Gastrocnemius medialis (tissue), 4 donors: ENCODE measurements at regions not wholly inside any gene's neighbourhood (a gene's known extent, or its start where the extent isn't known, plus 50 kb on each side); places are given as distances from the start of the nearest gene placed in this dataset.

ENCODE experiments used
- CTCF ChIP-seq, 5 experiments: fragments of 450-650 bp in 3 of 5; fragments of 200-600 bp in 2 of 5; sonication (generic) in 2 of 5; IDR thresholded peaks in 4 of 5; conservative IDR thresholded peaks in 1 of 5; 1 replicate in 4 of 5; 2 replicates in 1 of 5; pipeline ENCODE4 v1.5.1; 2016 to 2019; ENCODE audit warnings: antibody characterized with exemption in 5 of 5, mild to moderate bottlenecking in 3 of 5, moderate library complexity in 3 of 5
- POLR2A ChIP-seq, 2 donors: fragments of 450-650 bp; IDR thresholded peaks; one replicate each; pipeline ENCODE4 v1.6.1; 2017; ENCODE audit warnings: antibody characterized with exemption in 2 of 2, mild to moderate bottlenecking in 2 of 2, moderate library complexity in 2 of 2

GRCh38 chr11:122201106-122201505, 85.1 kb upstream of the BLID start:
- TF ChIP-seq CTCF (IDR thresholded peaks at IDR 0.05 in 4 of 5, conservative IDR thresholded peaks at IDR 0.05 in 1 of 5) (no peak), POLR2A (IDR thresholded peaks at IDR 0.05) (no peak)
